ENCODE measurements at regions not wholly inside any gene's neighbourhood (a gene's known extent, or its start where the extent isn't known, plus 50 kb on each side); places are given as distances from the start of the nearest gene placed in this dataset.

DNA sequence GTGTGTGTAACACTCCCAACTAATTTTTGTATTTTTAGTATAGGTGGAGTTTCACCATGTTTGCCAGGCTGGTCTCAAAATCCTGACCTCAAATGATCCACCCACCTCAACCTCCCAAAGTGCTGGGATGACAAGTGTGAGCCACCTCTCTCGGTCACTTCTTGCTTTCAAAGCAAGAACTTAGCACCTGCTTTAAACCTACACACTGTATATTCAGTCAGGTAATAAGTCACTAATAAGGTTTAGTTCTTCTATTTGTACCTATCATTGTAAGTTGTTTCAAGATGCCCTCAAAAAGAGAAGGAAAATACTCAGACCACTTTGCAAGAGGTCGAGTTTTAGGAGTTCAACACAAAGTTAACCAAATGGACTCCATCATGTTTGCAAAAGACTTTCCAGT lies 431.3 kb downstream of the MRPL39 start:
- TF ChIP-seq, protein P1, sequence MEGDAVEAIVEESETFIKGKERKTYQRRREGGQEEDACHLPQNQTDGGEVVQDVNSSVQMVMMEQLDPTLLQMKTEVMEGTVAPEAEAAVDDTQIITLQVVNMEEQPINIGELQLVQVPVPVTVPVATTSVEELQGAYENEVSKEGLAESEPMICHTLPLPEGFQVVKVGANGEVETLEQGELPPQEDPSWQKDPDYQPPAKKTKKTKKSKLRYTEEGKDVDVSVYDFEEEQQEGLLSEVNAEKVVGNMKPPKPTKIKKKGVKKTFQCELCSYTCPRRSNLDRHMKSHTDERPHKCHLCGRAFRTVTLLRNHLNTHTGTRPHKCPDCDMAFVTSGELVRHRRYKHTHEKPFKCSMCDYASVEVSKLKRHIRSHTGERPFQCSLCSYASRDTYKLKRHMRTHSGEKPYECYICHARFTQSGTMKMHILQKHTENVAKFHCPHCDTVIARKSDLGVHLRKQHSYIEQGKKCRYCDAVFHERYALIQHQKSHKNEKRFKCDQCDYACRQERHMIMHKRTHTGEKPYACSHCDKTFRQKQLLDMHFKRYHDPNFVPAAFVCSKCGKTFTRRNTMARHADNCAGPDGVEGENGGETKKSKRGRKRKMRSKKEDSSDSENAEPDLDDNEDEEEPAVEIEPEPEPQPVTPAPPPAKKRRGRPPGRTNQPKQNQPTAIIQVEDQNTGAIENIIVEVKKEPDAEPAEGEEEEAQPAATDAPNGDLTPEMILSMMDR (IDR thresholded peaks at IDR 0.05): no peak
- TF ChIP-seq EZH2 (IDR thresholded peaks at IDR 0.05; ENCODE audit: borderline replicate concordance, insufficient read depth, low read depth, low read length, poor library complexity, severe bottlenecking): no peak

Data from B cell (primary cell).